HG02571 (cell line): ENCODE measurements at regions not wholly inside any gene's neighbourhood (a gene's known extent, or its start where the extent isn't known, plus 50 kb on each side); places are given as distances from the start of the nearest gene placed in this dataset.

Experiments
- ATAC-seq: cut with Tn5 transposase; IDR thresholded peaks from one replicate; pipeline ENCODE4 v1.9.1; 2021; ENCODE audit warnings: mild to moderate bottlenecking, moderate library complexity; ENCODE audit not compliant: unreplicated experiment

DNA sequence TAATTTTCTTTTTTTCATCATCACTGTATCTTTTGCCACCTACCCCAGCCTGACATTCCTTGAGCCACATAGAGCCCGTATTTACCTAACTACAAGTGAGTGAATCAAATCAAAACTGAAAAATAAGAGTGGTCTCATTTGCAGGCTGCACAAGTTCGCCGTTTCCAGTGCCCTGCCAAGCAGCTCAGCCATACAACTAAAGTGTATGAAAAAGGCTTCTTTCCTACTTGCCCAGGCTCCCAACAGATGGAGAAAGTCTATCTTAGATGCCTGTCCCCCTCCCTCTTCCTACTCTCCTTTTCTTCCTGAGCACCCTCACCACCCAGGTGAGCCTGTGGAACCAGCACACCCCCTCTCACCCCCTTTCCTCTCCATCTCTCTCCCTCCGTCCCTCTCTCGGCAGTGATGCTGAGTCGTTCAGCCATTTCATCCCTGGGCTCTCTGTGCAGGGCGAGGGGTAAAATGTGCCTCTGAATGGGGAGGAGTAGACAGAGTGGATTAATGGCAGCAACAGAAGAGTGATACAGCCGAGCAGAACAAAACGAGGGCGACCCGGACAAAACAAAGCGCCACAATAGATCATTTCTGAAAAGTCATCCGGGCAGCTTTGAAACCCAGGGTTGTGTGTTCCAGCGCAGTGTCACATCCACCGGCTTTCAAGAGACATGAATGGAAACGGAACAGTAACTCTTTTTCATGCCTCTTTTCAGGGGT is 65.0 kb upstream of the POU3F3 start:
- ATAC-seq, result no peak

DNA sequence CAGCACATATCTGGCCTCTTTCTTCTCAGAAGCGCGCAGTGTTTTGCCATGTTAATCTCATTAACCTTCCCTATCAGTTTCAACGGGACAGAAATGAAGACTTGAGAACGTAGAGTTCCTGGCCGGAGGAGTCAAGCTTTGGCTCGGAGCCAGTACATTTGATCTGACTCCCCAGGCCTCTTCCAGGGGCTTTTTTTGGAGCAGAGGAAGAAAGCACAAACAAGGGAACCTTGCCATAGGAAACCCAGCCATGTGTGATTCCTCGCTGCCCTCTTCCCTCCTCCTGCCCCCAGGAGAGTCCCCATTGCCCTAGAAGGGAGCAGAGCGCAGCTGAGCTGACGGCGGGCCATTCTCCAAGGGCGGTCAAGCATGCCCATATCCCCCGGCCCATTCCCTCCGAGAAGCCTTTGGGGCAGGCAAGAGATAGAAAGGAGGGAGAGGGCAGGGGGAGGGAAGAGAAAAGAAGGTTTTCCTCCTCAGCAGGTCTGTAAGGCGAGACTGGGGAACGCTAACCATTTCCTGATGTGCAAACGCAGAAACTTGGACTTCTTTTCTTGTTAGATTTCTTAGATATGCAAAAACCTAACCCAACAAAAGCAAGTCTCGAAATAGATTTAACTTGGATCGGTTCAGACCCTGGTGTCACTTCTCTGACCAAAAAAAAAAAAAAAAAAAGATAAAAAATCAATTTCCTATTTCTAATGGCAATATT is 63.7 kb upstream of the POU3F3 start:
- ATAC-seq, result no peak

DNA sequence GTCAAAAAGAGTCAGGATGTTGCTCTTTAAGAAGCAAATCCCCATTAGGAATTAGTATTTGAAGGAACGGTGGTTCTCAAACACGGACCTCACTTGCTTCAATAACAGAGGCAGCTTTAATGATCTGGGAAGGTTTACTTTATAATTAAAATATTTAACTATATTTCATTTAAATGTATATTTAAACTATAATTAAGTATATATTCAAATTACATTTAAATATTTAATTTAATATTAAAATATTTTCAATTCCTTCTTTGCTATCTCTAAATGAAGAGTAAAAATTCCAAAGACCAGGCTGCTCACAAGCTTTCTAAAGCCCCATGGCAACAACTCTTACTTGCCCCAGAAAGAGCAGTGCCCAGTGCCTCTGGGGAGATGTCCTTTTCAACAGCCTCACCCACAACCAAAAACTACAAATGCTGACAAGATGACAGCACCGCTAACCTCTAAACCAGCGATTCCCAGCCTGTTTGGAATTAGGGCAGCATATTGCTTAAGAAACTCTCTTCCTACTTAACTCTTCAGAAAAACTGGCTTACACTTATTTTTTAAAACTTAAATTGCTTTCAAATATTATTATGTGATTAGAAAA is 62.9 kb upstream of the POU3F3 start:
- no peak for ATAC-seq

GRCh38 chr2:104793966-104794365 is 59.9 kb upstream of the POU3F3 start:
- no peak for ATAC-seq

DNA sequence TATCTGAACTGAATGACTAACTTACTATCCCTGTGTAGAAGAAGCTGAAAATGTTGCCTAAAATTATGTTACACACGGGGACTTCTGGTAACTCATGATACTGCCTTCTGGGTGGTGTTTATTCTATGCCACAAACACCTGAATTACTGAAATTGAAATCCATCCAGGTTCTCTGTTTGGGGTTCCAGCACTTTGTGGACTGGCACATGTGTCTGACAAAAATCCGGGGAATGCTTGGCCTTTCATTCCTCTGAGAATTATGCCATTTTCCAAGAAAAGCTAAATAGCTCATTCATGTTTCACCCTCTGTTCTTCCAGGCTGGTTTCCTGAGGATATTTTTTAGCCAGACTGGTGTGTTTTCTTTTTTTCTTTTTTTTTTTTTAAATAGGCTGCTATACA is 59.5 kb upstream of the POU3F3 start:
- ATAC-seq, result no peak
